ENCODE measurements at regions not wholly inside any gene's neighbourhood (a gene's known extent, or its start where the extent isn't known, plus 50 kb on each side); places are given as distances from the start of the nearest gene placed in this dataset.

GRCh38 chr12:39077226-39077625 is 171.8 kb upstream of the CPNE8 start:
- no peak for DNase-seq (ENCODE audit: low read depth, low spot score)
- Histone ChIP-seq H3K4me3 (ENCODE audit: control insufficient read depth in 2 of 3, extremely low read depth in 1 of 3, insufficient read depth in 2 of 3, low read depth in 1 of 3, low read length in 3 of 3) (no peak overlapping the region), H3K4me2 (ENCODE audit: control insufficient read depth, extremely low read depth, insufficient read depth, low read depth, low read length) (no peak overlapping the region), H3K79me2 (ENCODE audit: control insufficient read depth, insufficient read depth, low read length) (no peaks in the 10 kb centered on the region), H3K9me3 (ENCODE audit: control insufficient read depth, low read depth, low read length) (no peaks in the 10 kb centered on the region), H3K27ac (ENCODE audit: control insufficient read depth, insufficient read depth, low read length) (no peak overlapping the region), H3K27me3 (ENCODE audit: control insufficient read depth, extremely low read depth, insufficient read depth, low read length) (no peaks in the 10 kb centered on the region), H4K20me1 (ENCODE audit: control insufficient read depth, extremely low read depth, insufficient read depth, low read length) (no peaks in the 10 kb centered on the region), H3K9ac (ENCODE audit: control insufficient read depth, extremely low read depth, insufficient read depth, low read length) (no peak overlapping the region), H2AFZ (ENCODE audit: control insufficient read depth, low read length) (no peak overlapping the region), H3K9me1 (ENCODE audit: control insufficient read depth, extremely low read depth, insufficient read depth, low read length) (no peaks in the 10 kb centered on the region), H3K36me3 (ENCODE audit: control insufficient read depth in 2 of 2, extremely low read depth in 1 of 2, insufficient read depth in 2 of 2, low read length in 2 of 2) (no peaks in the 10 kb centered on the region), H3K4me1 (ENCODE audit: control insufficient read depth, extremely low read depth, insufficient read depth, low read length) (no peaks in the 10 kb centered on the region)
- no peak for TF ChIP-seq EZH2 (IDR thresholded peaks at IDR 0.05; ENCODE audit: low read length)
- no peak for TF ChIP-seq CTCF (optimal IDR thresholded peaks at IDR 0.05 in 1 of 3, IDR thresholded peaks at IDR 0.05 in 1 of 3, conservative IDR thresholded peaks at IDR 0.05 in 1 of 3; ENCODE audit: extremely low read depth in 1 of 3, insufficient read depth in 2 of 3, low read length in 3 of 3)
- dilution Hi-C loops (cut with MboI; ENCODE audit: extremely low pct_ligation_motif_present, low sequenced_read_pairs): no loop called here
- FAIRE-seq: no peak

GRCh38 chr12:39074063-39074462 is 168.7 kb upstream of the CPNE8 start:
- Histone ChIP-seq H3K4me2 (ENCODE audit: control insufficient read depth, extremely low read depth, insufficient read depth, low read depth, low read length) (no peak overlapping the region), H3K27ac (ENCODE audit: control insufficient read depth, insufficient read depth, low read length) (no peak overlapping the region), H2AFZ (ENCODE audit: control insufficient read depth, low read length) (no peak overlapping the region), H3K9me3 (ENCODE audit: control insufficient read depth, low read depth, low read length) (no peaks in the 10 kb centered on the region), H3K36me3 (ENCODE audit: control insufficient read depth in 2 of 2, extremely low read depth in 1 of 2, insufficient read depth in 2 of 2, low read length in 2 of 2) (no peaks in the 10 kb centered on the region), H3K79me2 (ENCODE audit: control insufficient read depth, insufficient read depth, low read length) (no peaks in the 10 kb centered on the region), H3K9ac (ENCODE audit: control insufficient read depth, extremely low read depth, insufficient read depth, low read length) (no peak overlapping the region), H3K9me1 (ENCODE audit: control insufficient read depth, extremely low read depth, insufficient read depth, low read length) (no peaks in the 10 kb centered on the region), H3K4me3 (ENCODE audit: control insufficient read depth in 2 of 3, extremely low read depth in 1 of 3, insufficient read depth in 2 of 3, low read depth in 1 of 3, low read length in 3 of 3) (no peak overlapping the region), H3K4me1 (ENCODE audit: control insufficient read depth, extremely low read depth, insufficient read depth, low read length) (no peaks in the 10 kb centered on the region), H3K27me3 (ENCODE audit: control insufficient read depth, extremely low read depth, insufficient read depth, low read length) (no peaks in the 10 kb centered on the region), H4K20me1 (ENCODE audit: control insufficient read depth, extremely low read depth, insufficient read depth, low read length) (no peaks in the 10 kb centered on the region)
- dilution Hi-C loops (cut with MboI; ENCODE audit: extremely low pct_ligation_motif_present, low sequenced_read_pairs): loop anchor here (25.0 kb wide), 1 partner anchor 137 kb away; no protein-coding TSS in a partner anchor
- TF ChIP-seq CTCF (optimal IDR thresholded peaks at IDR 0.05 in 1 of 3, IDR thresholded peaks at IDR 0.05 in 1 of 3, conservative IDR thresholded peaks at IDR 0.05 in 1 of 3; ENCODE audit: extremely low read depth in 1 of 3, insufficient read depth in 2 of 3, low read length in 3 of 3): no peak
- no peak for TF ChIP-seq EZH2 (IDR thresholded peaks at IDR 0.05; ENCODE audit: low read length)
- DNase-seq (ENCODE audit: low read depth, low spot score): no peak
- no peak for FAIRE-seq

Measured in keratinocyte (primary cell).